OCI-LY7 (cell line): ENCODE measurements at regions not wholly inside any gene's neighbourhood (a gene's known extent, or its start where the extent isn't known, plus 50 kb on each side); places are given as distances from the start of the nearest gene placed in this dataset.

Experiments used
- BruUV-seq: library from RNA; stranded (reverse); fragments of 400-500 nt; replicated peaks from 2 replicates; lab custom pipeline; 2021; lab: Mats Ljungman, UMichigan
- CTCF ChIA-PET: fragments of 300-600 bp; sonication (Branson Sonifier 250); formaldehyde crosslinking; loops from one replicate; lab custom pipeline; 2022; ENCODE audit warnings: antibody characterized with exemption; ENCODE audit not compliant: unreplicated experiment; lab: Charles Lee
- POLR2A ChIA-PET: fragments of 300-600 bp; sonication (Branson Sonifier 250); formaldehyde crosslinking; loops from one replicate; lab custom pipeline; 2022; ENCODE audit warnings: antibody characterized with exemption; lab: Charles Lee
- DNase-seq: peaks from one replicate; pipeline ENCODE4 v3.0.0-alpha.2; 2015; ENCODE audit warnings: low spot score
- H2AFZ ChIP-seq: fragments of 200-600 bp; sonication (generic), shearing (Covaris generic); 2 replicates; pipeline ENCODE4 v1.6.1; 2014; ENCODE audit warnings: mild to moderate bottlenecking, antibody characterized with exemption, low read length, moderate library complexity
- H3K27ac ChIP-seq: fragments of 200-600 bp; sonication (generic); 2 replicates; pipeline ENCODE4 v1.5.1; 2014; ENCODE audit warnings: mixed run types, low read depth, mild to moderate bottlenecking, moderate library complexity, low read length, inconsistent platforms; ENCODE audit not compliant: poor library complexity, severe bottlenecking
- H3K36me3 ChIP-seq: fragments of 200-600 bp; sonication (generic); 2 replicates; pipeline ENCODE4 v1.6.1; 2014; ENCODE audit warnings: mild to moderate bottlenecking, antibody characterized with exemption, low read length, moderate library complexity, mixed read lengths; ENCODE audit not compliant: insufficient read depth
- H3K4me1 ChIP-seq: fragments of 200-600 bp; sonication (generic); 2 replicates; pipeline ENCODE4 v1.5.1; 2014; ENCODE audit warnings: mild to moderate bottlenecking, low read length; ENCODE audit not compliant: insufficient read depth, poor library complexity, severe bottlenecking
- H3K4me2 ChIP-seq: fragments of 200-600 bp; sonication (generic); 2 replicates; pipeline ENCODE4 v1.6.1; 2014; ENCODE audit warnings: mild to moderate bottlenecking, low read length
- H3K4me3 ChIP-seq: fragments of 200-600 bp; sonication (generic); 2 replicates; pipeline ENCODE4 v1.5.1; 2014; ENCODE audit warnings: mild to moderate bottlenecking, low read depth, low read length; ENCODE audit not compliant: poor library complexity, severe bottlenecking
- H3K79me2 ChIP-seq: fragments of 200-600 bp; sonication (generic); 2 replicates; pipeline ENCODE4 v1.6.1; 2016; ENCODE audit warnings: low read depth, mild to moderate bottlenecking, low read length, moderate library complexity, mixed read lengths; ENCODE audit not compliant: insufficient read depth
- H3K9me2 ChIP-seq: fragments of 200-600 bp; sonication (generic); 2 replicates; pipeline ENCODE4 v1.6.1; 2016; ENCODE audit warnings: mild to moderate bottlenecking, low read length, mixed read lengths; ENCODE audit not compliant: insufficient read depth
- H3K9me3 ChIP-seq: fragments of 200-600 bp; sonication (generic); 2 replicates; pipeline ENCODE4 v1.6.1; 2014; ENCODE audit warnings: mild to moderate bottlenecking, mixed run types, low read length, mixed read lengths
- H4K20me1 ChIP-seq: fragments of 200-600 bp; sonication (generic); 2 replicates; pipeline ENCODE4 v1.6.1; 2014; ENCODE audit warnings: mild to moderate bottlenecking, antibody characterized with exemption, low read length, moderate library complexity, mixed read lengths; ENCODE audit not compliant: insufficient read depth
- CTCF ChIP-seq: fragments of 200-600 bp; sonication (generic); conservative IDR thresholded peaks from 2 replicates; pipeline ENCODE4 v1.5.1; 2014; ENCODE audit warnings: mild to moderate bottlenecking, antibody characterized with exemption, low read length, moderate library complexity, mixed read lengths
- EZH2phosphoT487 ChIP-seq: fragments of 200-600 bp; sonication (generic); IDR thresholded peaks from 2 replicates; pipeline ENCODE4 v1.6.1; 2018; ENCODE audit warnings: low read depth, borderline replicate concordance, mild to moderate bottlenecking, mixed run types, antibody characterized with exemption, low read length, moderate library complexity, mixed read lengths
- intact Hi-C: fragments of 100-400 bp; cut with micrococcal nuclease; formaldehyde crosslinking; loops from one replicate; pipeline ENCODE4 v1.10.0; 2022; ENCODE audit not compliant: unreplicated experiment

- BruUV-seq: no TSS peak
- intact Hi-C loops: loop anchor here (10.0 kb wide), 1 partner anchor 768 kb away; no protein-coding TSS in a partner anchor
Measured at GRCh38 chr9:81526587-81526986, 162.8 kb downstream of the TLE1 start.

DNA sequence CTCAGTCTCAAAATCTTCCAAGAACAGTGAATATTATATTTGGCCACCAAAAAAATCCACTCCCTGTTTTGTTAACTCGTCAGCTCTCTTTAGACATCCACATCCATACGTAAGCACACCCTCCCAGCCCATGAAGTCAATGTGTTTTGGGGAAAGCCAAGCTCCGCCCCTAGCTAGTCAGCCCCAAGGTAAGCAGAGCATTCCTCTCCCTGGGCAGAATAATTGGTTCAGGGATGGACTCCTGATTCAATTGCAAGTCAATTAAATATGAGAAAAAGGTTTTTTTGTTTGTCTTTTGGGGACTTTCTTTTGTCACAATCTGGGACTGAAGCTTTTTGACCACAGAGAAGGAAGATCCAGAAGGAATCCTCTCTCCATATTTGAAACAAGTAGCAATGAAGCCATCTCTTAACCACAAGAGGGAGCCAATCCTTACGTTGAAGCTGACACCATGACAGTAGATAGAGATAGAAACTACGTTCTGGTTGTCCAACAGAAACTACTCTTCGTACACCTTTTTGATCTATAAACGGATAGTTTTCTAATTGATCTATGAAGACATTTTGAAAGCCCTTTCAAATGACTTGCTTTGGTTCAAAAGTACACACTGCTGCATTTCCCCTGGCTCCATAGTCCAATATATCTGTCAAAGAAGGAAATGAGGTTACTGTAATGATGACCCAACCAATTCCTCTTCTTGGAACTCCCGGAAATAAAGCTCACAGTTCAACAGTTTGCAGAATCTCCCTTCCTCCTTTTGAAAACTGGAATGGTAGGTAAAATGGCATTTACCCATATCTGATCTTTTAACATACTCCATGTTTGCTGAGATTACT is 166.4 kb downstream of the TLE1 start:
- H4K20me1 ChIP-seq: no peaks in the 10 kb centered on the region
- intact Hi-C loops: loop anchor here (5.0 to 10.0 kb wide), 2 partner anchors 772 to 1084 kb away; no protein-coding TSS in a partner anchor
- POLR2A ChIA-PET: no interaction called here
- H3K4me2 ChIP-seq: no peak overlapping the region
- H3K9me3 ChIP-seq: no peaks in the 10 kb centered on the region
- no peaks in the 10 kb centered on the region for H3K36me3 ChIP-seq
- no peaks in the 10 kb centered on the region for H3K79me2 ChIP-seq
- no TSS peak for BruUV-seq
- peak; percentile 39 for DNase-seq
- H3K27ac ChIP-seq: no peak overlapping the region
- no peaks in the 10 kb centered on the region for H3K4me1 ChIP-seq
- CTCF ChIA-PET: no interaction called here
- H2AFZ ChIP-seq: peak overlapping the region; percentile 14; the same call in 1 of the 2 replicates
- no peak overlapping the region for H3K4me3 ChIP-seq
- TF ChIP-seq EZH2phosphoT487 (no peak), CTCF (peak; percentile 78)
- no peaks in the 10 kb centered on the region for H3K9me2 ChIP-seq

More at GRCh38 chr9:81526587-81526986, 162.8 kb downstream of the TLE1 start:
- Histone ChIP-seq H3K36me3 (no peaks in the 10 kb centered on the region), H3K4me2 (no peak overlapping the region), H3K79me2 (no peaks in the 10 kb centered on the region), H2AFZ (no peak overlapping the region), H4K20me1 (no peaks in the 10 kb centered on the region), H3K27ac (no peak overlapping the region), H3K9me3 (no peaks in the 10 kb centered on the region), H3K4me1 (no peaks in the 10 kb centered on the region), H3K9me2 (no peaks in the 10 kb centered on the region), H3K4me3 (no peak overlapping the region)
- CTCF ChIA-PET: no interaction called here
- POLR2A ChIA-PET: interaction anchor here (0.6 kb wide), 1 partner anchor 121 kb away, joined by 3 read pairs; no protein-coding TSS in a partner anchor
- TF ChIP-seq EZH2phosphoT487 (no peak), CTCF (no peak)
- DNase-seq: no peak

GRCh38 chr9:81521892-81522291 is 167.5 kb downstream of the TLE1 start:
- Histone ChIP-seq H3K27ac (no peak overlapping the region), H3K36me3 (no peaks in the 10 kb centered on the region), H2AFZ (no peak overlapping the region), H3K9me2 (no peaks in the 10 kb centered on the region), H3K4me1 (no peaks in the 10 kb centered on the region), H3K9me3 (no peaks in the 10 kb centered on the region), H3K4me2 (no peak overlapping the region), H4K20me1 (no peaks in the 10 kb centered on the region), H3K4me3 (no peak overlapping the region), H3K79me2 (no peaks in the 10 kb centered on the region)
- ChIA-PET POLR2A (no interaction called here), CTCF (no interaction called here)
- TF ChIP-seq EZH2phosphoT487 (no peak), CTCF (no peak)
- BruUV-seq: no TSS peak
- intact Hi-C loops: loop anchor here (5.0 to 10.0 kb wide), 2 partner anchors 773 to 1085 kb away; no protein-coding TSS in a partner anchor
- no peak for DNase-seq
